AG08396 (cell line): ENCODE measurements at regions not wholly inside any gene's neighbourhood (a gene's known extent, or its start where the extent isn't known, plus 50 kb on each side); places are given as distances from the start of the nearest gene placed in this dataset.
A peak's percentile ranks its signal among the peaks of the same experiment; 100 is the strongest.

Experiments
- DNase-seq: peaks from one replicate; pipeline ENCODE4 v3.0.0; 2012; ENCODE audit warnings: low spot score, mixed read lengths

- DNase-seq: peak; percentile 51
Observed at GRCh38 chr7:155918720-155919390, 106.6 kb upstream of the SHH start.

- no peak for DNase-seq
Observed at GRCh38 chr7:155917836-155918430, 105.7 kb upstream of the SHH start.

- DNase-seq: no peak
Observed at GRCh38 chr7:155916926-155917655, 104.8 kb upstream of the SHH start.

- DNase-seq: no peak
Observed at GRCh38 chr7:155914341-155914740, 102.1 kb upstream of the SHH start.

GRCh38 chr7:155913719-155914118 lies 101.5 kb upstream of the SHH start:
- DNase-seq: no peak

GRCh38 chr7:155913291-155913690 lies 101.0 kb upstream of the SHH start:
- DNase-seq: no peak

- no peak for DNase-seq
Observed at GRCh38 chr7:155911471-155912105, 99.3 kb upstream of the SHH start.

- DNase-seq: no peak
Observed at GRCh38 chr7:155908385-155908784, 96.1 kb upstream of the SHH start.

GRCh38 chr7:155907450-155908200 lies 95.4 kb upstream of the SHH start:
- DNase-seq: no peak

GRCh38 chr7:155901176-155901575 lies 88.9 kb upstream of the SHH start:
- DNase-seq: no peak

GRCh38 chr7:155899596-155899995 lies 87.3 kb upstream of the SHH start:
- no peak for DNase-seq

GRCh38 chr7:155897758-155898386 lies 85.6 kb upstream of the SHH start:
- DNase-seq: no peak

- DNase-seq: no peak
Observed at GRCh38 chr7:155896531-155897263, 84.4 kb upstream of the SHH start.

- DNase-seq: no peak
Observed at GRCh38 chr7:155893664-155894063, 81.4 kb upstream of the SHH start.

GRCh38 chr7:155893176-155893575 lies 80.9 kb upstream of the SHH start:
- DNase-seq: no peak

GRCh38 chr7:155889636-155890511 lies 77.6 kb upstream of the SHH start:
- DNase-seq: no peak

GRCh38 chr7:155887174-155887525 lies 74.9 kb upstream of the SHH start:
- no peak for DNase-seq

GRCh38 chr7:155886391-155887173 lies 74.3 kb upstream of the SHH start:
- DNase-seq: no peak
